ENCODE measurements at regions not wholly inside any gene's neighbourhood (a gene's known extent, or its start where the extent isn't known, plus 50 kb on each side); places are given as distances from the start of the nearest gene placed in this dataset.

- H3K27me3 Mint-ChIP-seq (ENCODE audit: low read depth) = peaks cover 3% of the 10 kb centered on the region; the same call in 1 of the 2 replicates
- no peak overlapping the region for H3K4me3 Mint-ChIP-seq
- TF ChIP-seq TCF7 (CRISPR knock-in tag; IDR thresholded peaks at IDR 0.05; ENCODE audit: low read depth) = no peak
- no peak for TF ChIP-seq USF2 (CRISPR knock-in tag; IDR thresholded peaks at IDR 0.05)
- TF ChIP-seq JAZF1 (CRISPR knock-in tag; IDR thresholded peaks at IDR 0.05) = no peak
- no peak for TF ChIP-seq NR2C2 (CRISPR knock-in tag; IDR thresholded peaks at IDR 0.05)
- no peak for TF ChIP-seq STAT6 (CRISPR knock-in tag; conservative IDR thresholded peaks at IDR 0.05; ENCODE audit: low read depth)
- no peak for TF ChIP-seq OVOL2 (CRISPR knock-in tag; IDR thresholded peaks at IDR 0.05; ENCODE audit: borderline replicate concordance)
- TF ChIP-seq FOXP4 (CRISPR knock-in tag; IDR thresholded peaks at IDR 0.05) = no peak
- no peak for TF ChIP-seq TEAD1 (CRISPR knock-in tag; IDR thresholded peaks at IDR 0.05)
- no peak for TF ChIP-seq E2F5 (CRISPR knock-in tag; IDR thresholded peaks at IDR 0.05)
- no peak for TF ChIP-seq ATF3 (CRISPR knock-in tag; conservative IDR thresholded peaks at IDR 0.05)
- no peak for TF ChIP-seq NR3C1 (CRISPR knock-in tag; conservative IDR thresholded peaks at IDR 0.05; ENCODE audit: low read depth)
- TF ChIP-seq TP53 (CRISPR knock-in tag; IDR thresholded peaks at IDR 0.05) = no peak
- no peak for TF ChIP-seq GRHL2 (CRISPR knock-in tag; IDR thresholded peaks at IDR 0.05; ENCODE audit: insufficient replicate concordance, severe bottlenecking)
- TF ChIP-seq KAT7 (CRISPR knock-in tag; IDR thresholded peaks at IDR 0.05; ENCODE audit: borderline replicate concordance) = no peak
- ATAC-seq = no peak
- POLR2A ChIA-PET = no interaction called here
- peaks cover 6% of the 10 kb centered on the region; the same call in 1 of the 2 replicates for H3K9me3 Mint-ChIP-seq
- DNase-seq (ENCODE audit: low spot score) = no peak
- H3K27ac Mint-ChIP-seq = no peak overlapping the region
- H3K36me3 Mint-ChIP-seq = no peaks in the 10 kb centered on the region
- CTCF ChIA-PET = no interaction called here
- peaks cover 20% of the 10 kb centered on the region for H3K4me1 Mint-ChIP-seq
Measured at GRCh38 chr20:12790859-12791258, 217.9 kb upstream of the SPTLC3 start.

GRCh38 chr20:12798286-12798685 is 210.5 kb upstream of the SPTLC3 start:
- DNase-seq (ENCODE audit: low spot score) = peak; percentile 26

More at GRCh38 chr20:12798286-12798685, 210.5 kb upstream of the SPTLC3 start:
- Mint-ChIP-seq H3K36me3 (0 out of 2 replicates have a peak, but pooled peaks cover 3% of the 10 kb centered on the region), H3K4me3 (no peak overlapping the region), H3K27ac (no peak overlapping the region), H3K9me3 (peaks cover 6% of the 10 kb centered on the region), H3K27me3 (ENCODE audit: low read depth) (no peaks in the 10 kb centered on the region), H3K4me1 (peaks cover 14% of the 10 kb centered on the region)
- CTCF ChIA-PET = interaction anchor here (1.3 kb wide), 1 partner anchor 9 kb away, joined by 5 read pairs; no protein-coding TSS in a partner anchor
- TF ChIP-seq ZNF121 (CRISPR knock-in tag; IDR thresholded peaks at IDR 0.05) (peak; percentile 63; the same call in 1 of the 2 replicates), ATF2 (CRISPR knock-in tag; IDR thresholded peaks at IDR 0.05; ENCODE audit: borderline replicate concordance, low read depth) (no peak), ETV6 (CRISPR knock-in tag; IDR thresholded peaks at IDR 0.05) (no peak), E2F4 (CRISPR knock-in tag; IDR thresholded peaks at IDR 0.05; ENCODE audit: borderline replicate concordance, low read depth) (no peak), ZSCAN18 (CRISPR knock-in tag; IDR thresholded peaks at IDR 0.05) (no peak), TP53 (CRISPR knock-in tag; IDR thresholded peaks at IDR 0.05) (no peak)
- ATAC-seq = peak; percentile 100
- POLR2A ChIA-PET = no interaction called here

All from WTC11 (cell line).